Psoas muscle (tissue), 7 donors: ENCODE measurements at regions not wholly inside any gene's neighbourhood (a gene's known extent, or its start where the extent isn't known, plus 50 kb on each side); places are given as distances from the start of the nearest gene placed in this dataset.

Experiments
- ATAC-seq, 4 donors: fragments of 200-7000 bp; cut with Tn5 transposase; one replicate each; pipeline ENCODE4 v1.9.1; 2020; ENCODE audit warnings: moderate library complexity in 3 of 4, mild to moderate bottlenecking in 2 of 4
- DNase-seq, 2 donors: peaks; one replicate each; pipeline ENCODE4 v3.0.0-alpha.2; 2020
- H3K27ac ChIP-seq: fragments of 200-600 bp; one replicate; pipeline ENCODE4 v1.8.0; 2022
- H3K27me3 ChIP-seq, 3 donors: fragments of 200-600 bp in 1 of 3; one replicate each; pipeline versions ENCODE4 v1.6.1 to v1.8.0; 2013 to 2022; ENCODE audit warnings: low read length in 2 of 3, mild to moderate bottlenecking in 2 of 3, moderate library complexity in 1 of 3; ENCODE audit not compliant: insufficient read depth in 3 of 3
- H3K36me3 ChIP-seq, 2 donors: fragments of 200-600 bp in 1 of 2; one replicate each; pipeline versions ENCODE4 v1.6.1 to v1.8.0; 2013 to 2022; ENCODE audit warnings: low read depth in 1 of 2, mild to moderate bottlenecking in 1 of 2, moderate library complexity in 1 of 2; ENCODE audit not compliant: insufficient read depth in 1 of 2
- H3K4me1 ChIP-seq: fragments of 200-600 bp; one replicate; pipeline ENCODE4 v1.8.0; 2022
- H3K4me3 ChIP-seq: fragments of 200-600 bp; one replicate; pipeline ENCODE4 v1.8.0; 2022; ENCODE audit warnings: mild to moderate bottlenecking
- H3K9me3 ChIP-seq: fragments of 200-600 bp; one replicate; pipeline ENCODE4 v1.8.0; 2022
- WGBS, 3 donors: extraction: QIAGEN DNeasy Blood & Tissue Kit; methylation state at CpG; one replicate each; pipeline versions ENCODE4 v1.1.6 to v1.1.7; 2013; 5-methylcytosine and 5-hydroxymethylcytosine counted together
- intact Hi-C, 2 donors: fragments of 100-400 bp; cut with DNase I; formaldehyde crosslinking; loops; one replicate each; pipeline versions ENCODE4 v1.11.0 to v1.14.2; 2022
- TF ChIP-seq, protein P1 (sequence below): fragments of 200-600 bp; IDR thresholded peaks from one replicate; pipeline ENCODE4 v1.8.0; 2022; ENCODE audit warnings: antibody characterized with exemption
- donor health status: healthy with polysubstance abuse.
- donor health status: DM: no; HTN: no; CAD: no; lungs with moderate emphysema.
- donor health status: Bipolar disorder and iron deficiency.
- donor health status: healthy.
- donor health status: DM: yes; HTN: yes; CAD: no.
- donor health status: DM: no; HTN: no; CAD: no.
- donor health status: DM: yes; HTN: yes; CAD: no.

DNA sequence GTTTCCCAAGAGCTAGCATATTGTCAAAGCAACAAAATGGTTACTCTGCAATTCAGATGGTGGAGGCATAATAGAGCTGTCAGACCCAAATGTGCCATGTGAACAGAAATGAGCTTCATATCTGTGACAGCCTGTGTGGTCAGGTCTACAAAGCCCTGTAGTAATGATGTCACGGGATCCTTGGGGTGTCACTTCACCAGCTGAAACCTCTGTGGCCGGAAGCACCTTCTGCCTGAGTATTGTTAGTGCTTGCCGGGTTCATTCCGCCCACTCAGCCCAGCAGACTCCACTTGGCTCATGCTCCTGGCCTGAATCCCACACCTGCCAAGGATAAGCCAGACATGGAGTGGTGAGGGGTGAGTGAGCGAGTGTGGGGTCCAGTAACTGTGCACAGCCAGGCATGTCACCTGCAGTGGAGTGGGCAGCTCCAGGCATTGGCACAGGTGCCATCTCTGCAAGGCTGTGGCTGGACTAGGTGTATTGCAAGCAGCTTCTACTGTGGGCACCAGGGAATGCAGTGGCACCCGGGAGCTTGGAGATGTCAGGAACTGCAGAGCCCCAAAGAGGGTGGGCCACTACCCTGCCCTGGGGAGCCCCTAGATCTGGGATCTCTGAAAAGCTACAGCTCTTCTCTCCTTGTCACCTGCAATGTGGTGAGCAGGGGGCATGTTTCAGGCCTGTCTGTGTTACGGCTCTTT is 341.9 kb upstream of the CHRM2 start:
- no peak for ATAC-seq
- intact Hi-C loops, result no loop called here
- no peak for DNase-seq

DNA sequence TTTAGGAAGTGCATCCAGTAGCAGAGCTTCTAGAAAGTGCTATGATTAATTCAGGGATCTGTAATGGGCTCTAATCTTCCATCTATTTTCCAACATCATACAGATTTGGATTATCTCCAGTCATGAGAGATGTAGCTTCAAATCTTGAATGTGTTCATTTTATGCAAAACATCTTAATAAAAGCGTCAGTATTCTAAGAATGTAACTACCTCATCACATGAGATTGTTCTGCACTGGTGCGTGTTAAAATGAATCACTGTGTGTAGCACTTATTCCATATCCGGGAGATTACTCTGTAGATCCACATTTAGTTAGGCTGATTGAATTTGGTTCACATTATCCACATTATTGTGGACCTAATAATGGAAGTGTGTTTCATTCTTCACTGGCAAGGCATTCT is 344.9 kb upstream of the CHRM2 start:
- intact Hi-C loops, result no loop called here
- Histone ChIP-seq H3K27ac (no peak overlapping the region), H3K4me3 (no peak overlapping the region), H3K27me3 (no peaks in the 10 kb centered on the region), H3K9me3 (no peaks in the 10 kb centered on the region), H3K36me3 (no peaks in the 10 kb centered on the region), H3K4me1 (no peaks in the 10 kb centered on the region)
- no peak for ATAC-seq
- 49 to 70% (median 67%) methylated on average over 3 of the region's 3 CpGs for WGBS, 3 donors
- TF ChIP-seq, protein P1, sequence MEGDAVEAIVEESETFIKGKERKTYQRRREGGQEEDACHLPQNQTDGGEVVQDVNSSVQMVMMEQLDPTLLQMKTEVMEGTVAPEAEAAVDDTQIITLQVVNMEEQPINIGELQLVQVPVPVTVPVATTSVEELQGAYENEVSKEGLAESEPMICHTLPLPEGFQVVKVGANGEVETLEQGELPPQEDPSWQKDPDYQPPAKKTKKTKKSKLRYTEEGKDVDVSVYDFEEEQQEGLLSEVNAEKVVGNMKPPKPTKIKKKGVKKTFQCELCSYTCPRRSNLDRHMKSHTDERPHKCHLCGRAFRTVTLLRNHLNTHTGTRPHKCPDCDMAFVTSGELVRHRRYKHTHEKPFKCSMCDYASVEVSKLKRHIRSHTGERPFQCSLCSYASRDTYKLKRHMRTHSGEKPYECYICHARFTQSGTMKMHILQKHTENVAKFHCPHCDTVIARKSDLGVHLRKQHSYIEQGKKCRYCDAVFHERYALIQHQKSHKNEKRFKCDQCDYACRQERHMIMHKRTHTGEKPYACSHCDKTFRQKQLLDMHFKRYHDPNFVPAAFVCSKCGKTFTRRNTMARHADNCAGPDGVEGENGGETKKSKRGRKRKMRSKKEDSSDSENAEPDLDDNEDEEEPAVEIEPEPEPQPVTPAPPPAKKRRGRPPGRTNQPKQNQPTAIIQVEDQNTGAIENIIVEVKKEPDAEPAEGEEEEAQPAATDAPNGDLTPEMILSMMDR, result no peak
- DNase-seq, result no peak

More for the DNA sequence above, 341.9 kb upstream of the CHRM2 start:
- H3K27me3 ChIP-seq, result no peaks in the 10 kb centered on the region
- WGBS, 3 donors, result 81 to 83% (median 81%) methylated on average over 7 of the region's 7 CpGs
- no peaks in the 10 kb centered on the region for H3K9me3 ChIP-seq
- no peaks in the 10 kb centered on the region for H3K36me3 ChIP-seq
- no peaks in the 10 kb centered on the region for H3K4me1 ChIP-seq
- no peak overlapping the region for H3K27ac ChIP-seq
- no peak overlapping the region for H3K4me3 ChIP-seq
- TF ChIP-seq, protein P1, result no peak

DNA sequence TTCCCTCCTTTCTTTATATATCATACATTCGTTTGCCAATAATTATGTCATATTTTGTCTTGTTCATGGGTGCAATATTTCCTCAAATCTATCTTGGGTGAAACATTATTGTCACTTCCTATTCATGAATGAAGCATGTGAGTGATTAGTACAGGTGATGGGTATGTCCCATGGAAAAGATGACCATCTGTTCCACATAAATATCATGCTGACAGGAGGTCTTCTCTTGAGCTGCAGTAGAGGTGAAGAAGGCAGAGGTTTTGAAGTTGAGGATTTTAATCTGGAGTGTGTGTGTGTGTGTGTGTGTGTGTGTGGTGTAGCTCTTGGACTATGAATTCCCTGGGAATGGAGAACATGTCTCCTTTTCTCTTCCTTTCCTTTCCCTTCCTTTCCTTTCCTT is 350.5 kb upstream of the CHRM2 start:
- Histone ChIP-seq H3K36me3 (no peaks in the 10 kb centered on the region), H3K27me3 (no peaks in the 10 kb centered on the region), H3K4me1 (no peaks in the 10 kb centered on the region), H3K27ac (no peak overlapping the region), H3K4me3 (no peak overlapping the region), H3K9me3 (no peaks in the 10 kb centered on the region)
- ATAC-seq (no peak), DNase-seq (no peak)
- WGBS, 3 donors, result 47 to 52% (median 47%) methylated on average over 1 of the region's 1 CpG
- TF ChIP-seq, protein P1, result no peak
- intact Hi-C loops, result no loop called here

DNA sequence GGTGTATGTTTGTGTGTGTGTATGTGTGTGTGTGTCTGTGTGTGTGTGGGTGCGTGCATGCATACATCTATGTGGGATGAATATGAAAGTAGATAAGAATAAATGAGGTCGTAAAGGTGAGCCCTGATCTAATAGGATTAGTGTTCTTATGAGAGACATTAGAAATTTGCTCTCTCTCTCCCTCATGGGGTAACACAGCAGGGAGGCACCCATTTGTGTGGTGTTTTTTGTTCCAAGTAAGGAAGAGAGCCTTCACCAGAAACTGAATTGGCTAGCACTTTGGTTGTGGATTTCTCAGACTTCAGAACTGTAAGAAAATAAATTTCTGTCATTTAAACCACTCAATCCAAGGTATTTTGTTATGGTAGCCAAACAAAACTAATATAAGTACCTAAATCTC is 353.7 kb upstream of the CHRM2 start:
- intact Hi-C loops, result no loop called here
- Histone ChIP-seq H3K4me1 (no peaks in the 10 kb centered on the region), H3K4me3 (no peak overlapping the region), H3K9me3 (no peaks in the 10 kb centered on the region), H3K27ac (no peak overlapping the region), H3K36me3 (no peaks in the 10 kb centered on the region), H3K27me3 (no peaks in the 10 kb centered on the region)
- ATAC-seq (no peak), DNase-seq (no peak)
- WGBS, 3 donors, result 85 to 91% (median 87%) methylated on average over 2 of the region's 2 CpGs
- TF ChIP-seq, protein P1, result no peak

DNA sequence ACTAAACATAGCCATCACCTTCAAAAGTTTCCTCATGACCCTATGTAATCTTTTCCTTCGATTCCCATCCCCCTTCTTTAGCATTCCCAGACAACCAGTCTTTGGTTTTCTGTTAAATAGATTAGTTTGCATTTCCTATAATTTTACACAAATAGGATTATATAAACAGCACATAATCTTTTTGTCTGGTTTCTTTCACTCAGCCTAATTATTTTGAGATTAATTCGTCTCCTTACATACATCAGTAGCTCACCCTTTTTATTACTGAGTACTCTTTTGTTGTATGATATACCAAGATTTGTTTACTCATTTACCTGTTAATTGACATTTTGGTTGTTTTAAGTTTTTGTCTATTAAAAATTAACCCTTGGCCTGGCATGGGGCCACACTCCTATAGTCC is 354.7 kb upstream of the CHRM2 start:
- no peaks in the 10 kb centered on the region for H3K27me3 ChIP-seq
- no peak overlapping the region for H3K27ac ChIP-seq
- WGBS, 3 donors, result 84 to 89% (median 87%) methylated on average over 2 of the region's 2 CpGs
- no peaks in the 10 kb centered on the region for H3K9me3 ChIP-seq
- no peaks in the 10 kb centered on the region for H3K4me1 ChIP-seq
- H3K36me3 ChIP-seq, result no peaks in the 10 kb centered on the region
- no peak for ATAC-seq
- no peak for DNase-seq
- no peak overlapping the region for H3K4me3 ChIP-seq
- intact Hi-C loops, result no loop called here
- TF ChIP-seq, protein P1, result no peak
